A673 (cell line): ENCODE measurements at regions not wholly inside any gene's neighbourhood (a gene's known extent, or its start where the extent isn't known, plus 50 kb on each side); places are given as distances from the start of the nearest gene placed in this dataset.

ENCODE experiments used
- BruUV-seq: library from RNA; stranded (reverse); fragments of 400-500 nt; replicated peaks from 2 replicates; lab custom pipeline; 2021; lab: Mats Ljungman, UMichigan
- CTCF ChIA-PET: fragments of 300-600 bp; sonication (Branson Sonifier 250); formaldehyde crosslinking; loops from one replicate; lab custom pipeline; 2022; ENCODE audit warnings: antibody characterized with exemption; lab: Charles Lee
- POLR2A ChIA-PET: fragments of 300-600 bp; sonication (Branson Sonifier 250); formaldehyde crosslinking; loops from one replicate; lab custom pipeline; 2022; ENCODE audit warnings: antibody characterized with exemption; ENCODE audit not compliant: low non-redundant PET; lab: Charles Lee
- DNase-seq: peaks from one replicate; pipeline ENCODE4 v3.0.0-alpha.2; 2015; ENCODE audit warnings: low spot score
- H3K27ac ChIP-seq: fragments of 200-600 bp; sonication (generic); 2 replicates; pipeline ENCODE4 v1.5.1; 2016; ENCODE audit warnings: mixed run types, low read depth, mild to moderate bottlenecking, mixed read lengths, antibody characterized with exemption, low read length; ENCODE audit not compliant: poor library complexity, severe bottlenecking
- H3K27me3 ChIP-seq: fragments of 200-600 bp; sonication (generic); replicated peaks from 2 replicates; pipeline ENCODE4 v1.6.1; 2017; ENCODE audit warnings: mixed run types, low read depth, mild to moderate bottlenecking, mixed read lengths, antibody characterized with exemption, low read length; ENCODE audit not compliant: insufficient read depth, poor library complexity
- H3K36me3 ChIP-seq: fragments of 200-600 bp; sonication (generic); 2 replicates; pipeline ENCODE4 v1.6.1; 2016; ENCODE audit warnings: mixed run types, mild to moderate bottlenecking, mixed read lengths, antibody characterized with exemption, low read length; ENCODE audit not compliant: insufficient read depth, poor library complexity, severe bottlenecking
- H3K4me1 ChIP-seq: fragments of 200-600 bp; sonication (generic); 2 replicates; pipeline ENCODE4 v1.6.1; 2017; ENCODE audit warnings: mixed run types, mild to moderate bottlenecking, mixed read lengths, antibody characterized with exemption, low read length; ENCODE audit not compliant: insufficient read depth, poor library complexity, severe bottlenecking
- H3K4me3 ChIP-seq: fragments of 200-600 bp; sonication (generic); 2 replicates; pipeline ENCODE4 v1.5.1; 2016; ENCODE audit warnings: low read depth, mixed run types, mild to moderate bottlenecking, mixed read lengths, low read length; ENCODE audit not compliant: poor library complexity, severe bottlenecking
- H3K9me3 ChIP-seq: fragments of 200-600 bp; sonication (generic); 2 replicates; pipeline ENCODE4 v1.6.1; 2016; ENCODE audit warnings: mixed run types, low read depth, mild to moderate bottlenecking, mixed read lengths, antibody characterized with exemption, low read length; ENCODE audit not compliant: poor library complexity, severe bottlenecking
- CTCF ChIP-seq: fragments of 300-800, 200-600 bp; sonication (generic); conservative IDR thresholded peaks from 2 replicates; pipeline ENCODE4 v1.5.1; 2017; ENCODE audit warnings: low read depth, mild to moderate bottlenecking, antibody characterized with exemption, low read length, moderate library complexity, mixed read lengths
- EZH2 ChIP-seq: fragments of 200-600 bp; sonication (generic); IDR thresholded peaks from 2 replicates; pipeline ENCODE4 v1.6.1; 2017; ENCODE audit warnings: borderline replicate concordance, low read depth, mild to moderate bottlenecking, mixed read lengths, antibody characterized with exemption, low read length; ENCODE audit not compliant: poor library complexity, severe bottlenecking
- intact Hi-C: fragments of 100-400 bp; cut with micrococcal nuclease; formaldehyde crosslinking; loops from one replicate; pipeline ENCODE4 v1.10.0; 2022; ENCODE audit not compliant: unreplicated experiment

GRCh38 chr9:80440724-80441123 lies 869.0 kb downstream of the TLE4 start:
- Histone ChIP-seq H3K27me3 (no peaks in the 10 kb centered on the region), H3K27ac (no peak overlapping the region), H3K36me3 (no peaks in the 10 kb centered on the region), H3K4me1 (peaks cover 26% of the 10 kb centered on the region), H3K9me3 (no peaks in the 10 kb centered on the region), H3K4me3 (no peak overlapping the region)
- peak; percentile 51 for DNase-seq
- ChIA-PET POLR2A (interaction anchor here (0.6 kb wide), 1 partner anchor 149 kb away, joined by 7 read pairs; no protein-coding TSS in a partner anchor), CTCF (no interaction called here)
- TF ChIP-seq EZH2 (no peak), CTCF (no peak)
- intact Hi-C loops, result loop anchor here (10.0 kb wide), 2 partner anchors 64 to 444 kb away; no protein-coding TSS in a partner anchor
- no TSS peak for BruUV-seq

GRCh38 chr9:80437825-80438224 lies 866.1 kb downstream of the TLE4 start:
- Histone ChIP-seq H3K4me3 (no peak overlapping the region), H3K9me3 (no peaks in the 10 kb centered on the region), H3K4me1 (peaks cover 35% of the 10 kb centered on the region), H3K27ac (no peak overlapping the region), H3K27me3 (peaks cover 7% of the 10 kb centered on the region), H3K36me3 (no peaks in the 10 kb centered on the region)
- TF ChIP-seq EZH2 (no peak), CTCF (no peak)
- BruUV-seq, result no TSS peak
- intact Hi-C loops, result no loop called here
- ChIA-PET CTCF (no interaction called here), POLR2A (no interaction called here)
- DNase-seq, result peak; percentile 25

- no peak for DNase-seq
- Histone ChIP-seq H3K36me3 (no peaks in the 10 kb centered on the region), H3K27ac (no peak overlapping the region), H3K4me1 (peaks cover 35% of the 10 kb centered on the region), H3K9me3 (no peaks in the 10 kb centered on the region), H3K27me3 (peaks cover 7% of the 10 kb centered on the region), H3K4me3 (no peak overlapping the region)
- ChIA-PET POLR2A (no interaction called here), CTCF (no interaction called here)
- intact Hi-C loops, result no loop called here
- TF ChIP-seq CTCF (no peak), EZH2 (no peak)
- no TSS peak for BruUV-seq
Observed at GRCh38 chr9:80437091-80437640, 865.4 kb downstream of the TLE4 start.
